ENCODE measurements at regions not wholly inside any gene's neighbourhood (a gene's known extent, or its start where the extent isn't known, plus 50 kb on each side); places are given as distances from the start of the nearest gene placed in this dataset.

GRCh38 chr14:46054526-46054925 is 597.1 kb downstream of the RPL10L start:
- POLR2A ChIA-PET (ENCODE audit: unreplicated experiment), result no interaction called here
- no TSS peak for BruUV-seq (replicated peaks)
- H3K36me3 ChIP-seq (ENCODE audit: low read depth, low read length), result no peaks in the 10 kb centered on the region
- H3K27ac ChIP-seq (ENCODE audit: low read length), result no peak overlapping the region
- no peaks in the 10 kb centered on the region for H3K79me2 ChIP-seq (ENCODE audit: low read length)
- TF ChIP-seq EZH2 (IDR thresholded peaks at IDR 0.05; ENCODE audit: low read length, unreplicated experiment) (no peak), EZH2phosphoT487 (IDR thresholded peaks at IDR 0.05; ENCODE audit: borderline replicate concordance, low read length) (no peak), CTCF (conservative IDR thresholded peaks at IDR 0.05; ENCODE audit: low read depth, low read length) (no peak)
- no peaks in the 10 kb centered on the region for H4K20me1 ChIP-seq (ENCODE audit: low read length)
- H3K9me2 ChIP-seq (replicated peaks; ENCODE audit: low read length), result no peaks in the 10 kb centered on the region
- no peak overlapping the region for H3K9ac ChIP-seq (ENCODE audit: low read length)
- no peak overlapping the region for H3K4me3 ChIP-seq (ENCODE audit: low read length)
- H3K4me1 ChIP-seq (ENCODE audit: insufficient read depth, low read length), result peaks cover 12% of the 10 kb centered on the region
- H3K4me2 ChIP-seq (ENCODE audit: low read length), result peak overlapping the region; percentile 40
- H3K27me3 ChIP-seq (ENCODE audit: low read length), result no peaks in the 10 kb centered on the region
- CTCF ChIA-PET, result no interaction called here
- ATAC-seq (peak; percentile 53), DNase-seq (peak; percentile 81)
- no peak overlapping the region for H2AFZ ChIP-seq (ENCODE audit: low read length)
- intact Hi-C loops (cut with micrococcal nuclease), result no loop called here
- H3K9me3 ChIP-seq (ENCODE audit: low read length), result no peaks in the 10 kb centered on the region
- no peaks in the 10 kb centered on the region for H3F3A ChIP-seq (ENCODE audit: low read length, unreplicated experiment)

- no peaks in the 10 kb centered on the region for H3F3A ChIP-seq (ENCODE audit: low read length, unreplicated experiment)
- TF ChIP-seq EZH2 (IDR thresholded peaks at IDR 0.05; ENCODE audit: low read length, unreplicated experiment) (no peak), EZH2phosphoT487 (IDR thresholded peaks at IDR 0.05; ENCODE audit: borderline replicate concordance, low read length) (no peak), CTCF (conservative IDR thresholded peaks at IDR 0.05; ENCODE audit: low read depth, low read length) (no peak)
- DNase-seq, result peak; percentile 24
- ChIA-PET CTCF (no interaction called here), POLR2A (ENCODE audit: unreplicated experiment) (no interaction called here)
- no peak overlapping the region for H3K4me3 ChIP-seq (ENCODE audit: low read length)
- peaks cover 12% of the 10 kb centered on the region for H3K4me1 ChIP-seq (ENCODE audit: insufficient read depth, low read length)
- no peaks in the 10 kb centered on the region for H3K9me2 ChIP-seq (replicated peaks; ENCODE audit: low read length)
- no peaks in the 10 kb centered on the region for H4K20me1 ChIP-seq (ENCODE audit: low read length)
- no peak overlapping the region for H3K27ac ChIP-seq (ENCODE audit: low read length)
- H3K9ac ChIP-seq (ENCODE audit: low read length), result no peak overlapping the region
- no peaks in the 10 kb centered on the region for H3K9me3 ChIP-seq (ENCODE audit: low read length)
- no peaks in the 10 kb centered on the region for H3K36me3 ChIP-seq (ENCODE audit: low read depth, low read length)
- H3K27me3 ChIP-seq (ENCODE audit: low read length), result no peaks in the 10 kb centered on the region
- intact Hi-C loops (cut with micrococcal nuclease), result no loop called here
- no peak for ATAC-seq
- no peak overlapping the region for H3K4me2 ChIP-seq (ENCODE audit: low read length)
- BruUV-seq (replicated peaks), result no TSS peak
- H2AFZ ChIP-seq (ENCODE audit: low read length), result no peak overlapping the region
- H3K79me2 ChIP-seq (ENCODE audit: low read length), result no peaks in the 10 kb centered on the region
These were observed 598.4 kb downstream of the RPL10L start for GRCh38 chr14:46053221-46053620.

GRCh38 chr14:46051796-46052195 is 599.8 kb downstream of the RPL10L start:
- no peaks in the 10 kb centered on the region for H3K36me3 ChIP-seq (ENCODE audit: low read depth, low read length)
- H3K79me2 ChIP-seq (ENCODE audit: low read length), result no peaks in the 10 kb centered on the region
- CTCF ChIA-PET, result no interaction called here
- no peak overlapping the region for H3K9ac ChIP-seq (ENCODE audit: low read length)
- peak; percentile 41 for DNase-seq
- ATAC-seq, result no peak
- H2AFZ ChIP-seq (ENCODE audit: low read length), result no peak overlapping the region
- H4K20me1 ChIP-seq (ENCODE audit: low read length), result no peaks in the 10 kb centered on the region
- no peaks in the 10 kb centered on the region for H3K27me3 ChIP-seq (ENCODE audit: low read length)
- H3K27ac ChIP-seq (ENCODE audit: low read length), result no peak overlapping the region
- no peak overlapping the region for H3K4me3 ChIP-seq (ENCODE audit: low read length)
- TF ChIP-seq CTCF (conservative IDR thresholded peaks at IDR 0.05; ENCODE audit: low read depth, low read length) (no peak), EZH2phosphoT487 (IDR thresholded peaks at IDR 0.05; ENCODE audit: borderline replicate concordance, low read length) (no peak), EZH2 (IDR thresholded peaks at IDR 0.05; ENCODE audit: low read length, unreplicated experiment) (no peak)
- no peaks in the 10 kb centered on the region for H3F3A ChIP-seq (ENCODE audit: low read length, unreplicated experiment)
- intact Hi-C loops (cut with micrococcal nuclease), result no loop called here
- peaks cover 19% of the 10 kb centered on the region for H3K4me1 ChIP-seq (ENCODE audit: insufficient read depth, low read length)
- POLR2A ChIA-PET (ENCODE audit: unreplicated experiment), result interaction anchor here (0.6 kb wide), 1 partner anchor 133 kb away, joined by 6 read pairs; no protein-coding TSS in a partner anchor
- H3K9me2 ChIP-seq (replicated peaks; ENCODE audit: low read length), result no peaks in the 10 kb centered on the region
- H3K4me2 ChIP-seq (ENCODE audit: low read length), result peak overlapping the region; percentile 45
- H3K9me3 ChIP-seq (ENCODE audit: low read length), result no peaks in the 10 kb centered on the region
- no TSS peak for BruUV-seq (replicated peaks)
